ENCODE measurements at regions not wholly inside any gene's neighbourhood (a gene's known extent, or its start where the extent isn't known, plus 50 kb on each side); places are given as distances from the start of the nearest gene placed in this dataset.

DNA sequence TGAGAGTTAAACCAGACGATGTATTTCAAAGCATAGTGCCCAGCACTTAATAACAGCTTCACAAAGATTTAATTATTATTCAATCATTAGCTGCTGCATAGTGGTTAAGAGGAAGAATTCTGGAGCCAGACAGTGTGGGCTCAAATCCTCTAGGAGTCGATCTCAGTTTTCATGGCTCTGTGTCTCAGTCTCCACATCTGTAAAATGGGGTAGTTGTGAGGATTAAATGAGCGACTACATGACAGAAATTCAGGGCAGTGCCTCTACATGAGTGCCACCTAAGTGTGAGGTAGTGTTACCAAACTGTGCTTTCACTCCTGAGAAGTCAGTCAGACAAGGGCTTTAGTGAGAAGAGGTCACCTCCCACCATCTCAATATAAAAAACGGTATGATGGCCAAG lies 81.7 kb upstream of the FGFR2 start:
- TF ChIP-seq, protein P1, sequence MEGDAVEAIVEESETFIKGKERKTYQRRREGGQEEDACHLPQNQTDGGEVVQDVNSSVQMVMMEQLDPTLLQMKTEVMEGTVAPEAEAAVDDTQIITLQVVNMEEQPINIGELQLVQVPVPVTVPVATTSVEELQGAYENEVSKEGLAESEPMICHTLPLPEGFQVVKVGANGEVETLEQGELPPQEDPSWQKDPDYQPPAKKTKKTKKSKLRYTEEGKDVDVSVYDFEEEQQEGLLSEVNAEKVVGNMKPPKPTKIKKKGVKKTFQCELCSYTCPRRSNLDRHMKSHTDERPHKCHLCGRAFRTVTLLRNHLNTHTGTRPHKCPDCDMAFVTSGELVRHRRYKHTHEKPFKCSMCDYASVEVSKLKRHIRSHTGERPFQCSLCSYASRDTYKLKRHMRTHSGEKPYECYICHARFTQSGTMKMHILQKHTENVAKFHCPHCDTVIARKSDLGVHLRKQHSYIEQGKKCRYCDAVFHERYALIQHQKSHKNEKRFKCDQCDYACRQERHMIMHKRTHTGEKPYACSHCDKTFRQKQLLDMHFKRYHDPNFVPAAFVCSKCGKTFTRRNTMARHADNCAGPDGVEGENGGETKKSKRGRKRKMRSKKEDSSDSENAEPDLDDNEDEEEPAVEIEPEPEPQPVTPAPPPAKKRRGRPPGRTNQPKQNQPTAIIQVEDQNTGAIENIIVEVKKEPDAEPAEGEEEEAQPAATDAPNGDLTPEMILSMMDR (IDR thresholded peaks at IDR 0.05): no peak
- TF ChIP-seq POLR2A (IDR thresholded peaks at IDR 0.05): no peak

Data from uterus (tissue), 2 donors.